C4-2B (cell line): ENCODE measurements at regions not wholly inside any gene's neighbourhood (a gene's known extent, or its start where the extent isn't known, plus 50 kb on each side); places are given as distances from the start of the nearest gene placed in this dataset.

Source experiments
- H3K27ac ChIP-seq: fragments of 450-650 bp; 2 replicates; pipeline ENCODE4 v1.5.1; 2017
- ZFX ChIP-seq: fragments of 450-650 bp; IDR thresholded peaks from 2 replicates; pipeline ENCODE4 v1.6.1; 2017
- TF ChIP-seq, protein P1 (sequence below): fragments of 450-650 bp; conservative IDR thresholded peaks from 2 replicates; pipeline ENCODE4 v1.5.1; 2017; ENCODE audit warnings: mild to moderate bottlenecking

- H3K27ac ChIP-seq, result no peak overlapping the region
- TF ChIP-seq, protein P1, sequence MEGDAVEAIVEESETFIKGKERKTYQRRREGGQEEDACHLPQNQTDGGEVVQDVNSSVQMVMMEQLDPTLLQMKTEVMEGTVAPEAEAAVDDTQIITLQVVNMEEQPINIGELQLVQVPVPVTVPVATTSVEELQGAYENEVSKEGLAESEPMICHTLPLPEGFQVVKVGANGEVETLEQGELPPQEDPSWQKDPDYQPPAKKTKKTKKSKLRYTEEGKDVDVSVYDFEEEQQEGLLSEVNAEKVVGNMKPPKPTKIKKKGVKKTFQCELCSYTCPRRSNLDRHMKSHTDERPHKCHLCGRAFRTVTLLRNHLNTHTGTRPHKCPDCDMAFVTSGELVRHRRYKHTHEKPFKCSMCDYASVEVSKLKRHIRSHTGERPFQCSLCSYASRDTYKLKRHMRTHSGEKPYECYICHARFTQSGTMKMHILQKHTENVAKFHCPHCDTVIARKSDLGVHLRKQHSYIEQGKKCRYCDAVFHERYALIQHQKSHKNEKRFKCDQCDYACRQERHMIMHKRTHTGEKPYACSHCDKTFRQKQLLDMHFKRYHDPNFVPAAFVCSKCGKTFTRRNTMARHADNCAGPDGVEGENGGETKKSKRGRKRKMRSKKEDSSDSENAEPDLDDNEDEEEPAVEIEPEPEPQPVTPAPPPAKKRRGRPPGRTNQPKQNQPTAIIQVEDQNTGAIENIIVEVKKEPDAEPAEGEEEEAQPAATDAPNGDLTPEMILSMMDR, result no peak
- TF ChIP-seq ZFX, result no peak
Observed at GRCh38 chr12:72095025-72095424, 156.4 kb downstream of the TPH2 start.

DNA sequence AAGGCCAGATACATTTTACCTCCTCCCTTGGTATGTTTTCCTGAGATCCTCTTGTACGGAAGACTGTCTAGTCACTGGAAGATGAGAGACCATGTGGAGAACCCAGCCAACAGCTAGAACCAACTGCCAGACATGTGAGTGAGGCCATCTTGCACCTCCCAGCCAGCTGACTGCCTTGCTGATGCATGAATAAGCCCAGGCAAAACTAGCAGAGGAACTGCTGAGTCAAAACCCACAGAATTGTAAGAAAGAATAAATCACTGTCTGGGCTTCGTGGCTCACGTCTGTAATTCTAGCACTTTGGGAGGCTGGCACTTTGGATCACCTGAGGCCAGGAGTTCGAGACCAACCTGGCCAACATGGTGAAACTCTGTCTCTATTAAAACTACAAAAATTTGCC lies 160.0 kb downstream of the TPH2 start:
- no peak overlapping the region for H3K27ac ChIP-seq
- TF ChIP-seq, protein P1, result no peak
- TF ChIP-seq ZFX, result no peak

DNA sequence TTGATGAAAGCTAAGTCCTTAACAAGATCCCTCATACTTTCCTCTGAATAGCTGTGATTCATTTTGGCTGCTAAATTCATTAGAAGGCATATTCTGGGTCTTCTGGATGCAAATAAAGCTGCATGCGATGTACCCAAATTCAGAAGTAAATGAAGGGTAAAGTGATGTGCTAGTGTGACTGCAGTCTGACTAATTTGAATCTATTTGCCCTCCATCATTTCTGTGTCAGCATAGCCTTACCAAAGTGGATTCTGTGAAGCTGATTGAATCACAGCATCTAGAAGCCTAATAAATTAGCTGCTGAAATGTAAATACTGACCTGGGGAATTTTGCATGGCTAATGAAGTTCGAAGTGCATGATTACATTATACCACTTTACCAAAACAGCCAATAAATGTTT lies 162.2 kb downstream of the TPH2 start:
- TF ChIP-seq, protein P1, result no peak
- no peak for TF ChIP-seq ZFX
- H3K27ac ChIP-seq, result no peak overlapping the region

GRCh38 chr12:72102150-72102549 lies 163.5 kb downstream of the TPH2 start:
- no peak for TF ChIP-seq ZFX
- TF ChIP-seq, protein P1, result no peak
- H3K27ac ChIP-seq, result no peak overlapping the region

DNA sequence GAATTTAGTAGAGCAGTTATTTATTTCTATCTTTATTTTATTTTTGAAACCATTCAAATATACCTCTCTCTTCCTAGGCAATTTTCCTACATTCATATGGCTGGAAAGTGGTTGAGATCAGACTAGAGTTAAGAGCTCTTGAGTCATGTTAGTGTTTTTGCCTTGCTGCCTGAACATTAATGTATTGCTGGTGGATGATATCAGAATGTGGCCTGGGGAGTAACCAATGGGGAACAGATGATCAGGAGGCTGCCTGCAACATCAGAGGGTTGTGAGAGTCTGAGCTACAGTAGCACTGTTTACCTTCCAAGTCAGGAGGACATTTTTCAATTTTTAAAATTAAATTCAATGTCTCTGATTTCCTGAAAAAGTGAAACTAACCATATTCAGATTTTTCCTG lies 166.3 kb upstream of the TRHDE start:
- TF ChIP-seq ZFX, result no peak
- TF ChIP-seq, protein P1, result no peak

GRCh38 chr12:72110937-72111650 lies 161.1 kb upstream of the TRHDE start:
- H3K27ac ChIP-seq, result no peak overlapping the region
- TF ChIP-seq, protein P1, result no peak
- no peak for TF ChIP-seq ZFX

More for the DNA sequence above, 166.3 kb upstream of the TRHDE start:
- H3K27ac ChIP-seq, result no peak overlapping the region

- H3K27ac ChIP-seq, result no peak overlapping the region
- TF ChIP-seq ZFX, result no peak
- TF ChIP-seq, protein P1, result no peak
Observed at GRCh38 chr12:72111706-72112105, 160.5 kb upstream of the TRHDE start.
